ENCODE measurements at regions not wholly inside any gene's neighbourhood (a gene's known extent, or its start where the extent isn't known, plus 50 kb on each side); places are given as distances from the start of the nearest gene placed in this dataset.

DNA sequence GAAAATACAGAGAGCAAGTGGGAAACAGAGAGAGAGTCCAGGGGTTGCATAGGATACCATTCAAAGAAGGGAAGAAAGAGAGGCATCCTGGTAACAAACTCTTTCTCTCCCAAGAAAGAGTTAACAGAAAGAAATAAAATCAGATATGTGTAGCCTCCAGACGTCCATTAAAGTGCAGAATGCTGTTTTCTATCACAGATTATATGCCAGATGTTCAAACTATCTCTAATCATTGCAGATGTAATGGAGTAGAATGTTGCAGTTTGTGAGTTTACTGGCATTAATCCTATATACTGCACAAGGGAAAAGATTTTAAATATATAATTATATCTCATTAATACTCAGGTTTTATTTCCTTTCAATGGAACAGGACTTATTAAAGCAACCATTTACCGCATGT lies 369.4 kb downstream of the ZNF536 start:
- DNase-seq (ENCODE audit: low read depth): no peak

GRCh38 chr19:30739394-30739793 lies 367.2 kb downstream of the ZNF536 start:
- DNase-seq (ENCODE audit: low read depth): no peak

DNA sequence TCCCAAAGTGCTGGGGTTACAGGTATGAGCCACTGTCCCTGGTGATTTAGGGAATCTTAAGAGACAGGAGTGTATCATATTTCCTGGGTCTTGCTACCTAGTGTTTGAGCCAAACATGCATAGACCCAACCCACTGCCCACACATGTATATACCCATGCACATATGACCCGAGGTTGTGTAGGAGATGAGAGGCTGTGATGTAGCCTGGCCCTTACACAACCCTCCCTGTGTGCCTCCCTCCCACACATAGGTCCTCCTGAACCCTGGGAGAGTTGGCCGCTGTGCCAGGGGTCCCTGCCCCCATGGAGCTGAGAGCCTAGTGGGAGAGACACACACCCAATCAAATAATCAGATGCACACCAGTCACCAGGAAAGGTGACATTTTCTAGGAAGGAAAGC lies 365.9 kb downstream of the ZNF536 start:
- DNase-seq (ENCODE audit: low read depth): no peak

DNA sequence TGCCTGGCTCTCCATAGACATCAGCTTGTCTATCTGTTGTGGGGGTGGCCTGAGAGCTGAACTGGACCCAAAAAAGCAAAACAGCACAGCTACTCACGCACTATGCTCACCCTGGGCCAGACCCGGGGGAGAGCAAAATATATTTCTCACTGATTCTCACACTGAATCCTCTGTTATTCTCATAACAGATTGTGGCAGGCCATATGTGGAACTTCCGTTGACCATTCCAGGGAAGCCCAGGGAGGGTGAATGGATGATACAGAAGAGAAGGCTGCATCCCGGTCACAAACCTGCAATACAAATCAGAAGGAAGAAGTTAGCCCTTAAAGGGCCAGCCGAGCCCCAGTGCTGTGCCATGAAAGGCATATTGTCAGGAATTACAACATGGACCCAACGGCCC lies 362.5 kb downstream of the ZNF536 start:
- no peak for DNase-seq (ENCODE audit: low read depth)

DNA sequence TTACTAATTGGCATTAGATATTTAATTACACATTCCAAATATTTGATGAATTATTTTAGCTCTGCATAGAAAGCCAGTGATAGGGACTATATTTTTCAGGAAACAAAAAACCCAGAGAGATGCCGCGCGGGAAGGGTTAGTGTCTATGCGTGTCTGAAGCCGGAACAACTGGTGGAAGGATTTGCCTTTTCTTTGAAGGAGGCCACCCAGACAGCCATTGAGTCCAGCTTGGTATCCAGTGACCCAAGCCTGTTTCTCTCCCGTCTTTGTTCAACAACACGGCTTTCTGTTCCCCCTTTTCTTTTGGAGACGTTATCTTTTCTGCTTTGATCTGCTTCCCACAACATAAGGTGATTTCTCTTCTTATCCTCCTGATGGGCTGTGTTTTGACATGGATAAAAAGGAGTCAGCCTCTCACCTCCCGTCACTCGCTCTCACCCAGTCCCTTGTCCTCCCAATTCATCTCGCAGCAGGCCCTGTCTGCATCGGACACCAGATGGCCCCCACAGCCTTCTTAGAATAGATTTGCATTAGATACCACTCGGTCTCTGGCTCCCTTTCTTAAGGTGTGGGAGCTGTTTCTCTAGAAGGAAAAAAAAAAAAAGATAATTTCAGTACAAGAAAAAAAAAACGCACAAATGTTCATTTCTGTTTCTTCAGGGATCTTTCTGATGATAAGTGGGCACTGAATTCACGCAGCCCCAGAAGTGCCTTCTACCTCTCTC lies 361.8 kb downstream of the ZNF536 start:
- DNase-seq (ENCODE audit: low read depth): no peak

DNA sequence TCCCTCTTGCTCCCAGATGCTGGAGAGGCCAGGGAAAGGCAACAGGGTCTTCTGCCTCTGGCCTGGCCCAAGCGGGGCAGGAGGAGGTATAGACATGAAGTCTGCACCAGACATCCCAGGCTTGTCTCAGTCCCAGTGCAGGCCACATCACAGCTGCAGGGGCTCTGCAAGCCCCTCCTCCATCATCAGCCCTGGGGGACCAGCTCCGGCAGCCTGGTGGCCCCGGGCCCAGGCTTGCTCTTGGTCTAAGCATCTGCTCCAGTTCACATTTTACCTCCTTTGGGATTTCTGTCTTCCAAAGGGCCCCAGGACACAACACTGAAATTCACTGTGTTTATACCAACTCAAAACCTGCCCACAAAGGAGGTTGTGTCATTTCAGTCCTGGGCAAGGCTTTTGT lies 359.4 kb downstream of the ZNF536 start:
- DNase-seq (ENCODE audit: low read depth): no peak

DNA sequence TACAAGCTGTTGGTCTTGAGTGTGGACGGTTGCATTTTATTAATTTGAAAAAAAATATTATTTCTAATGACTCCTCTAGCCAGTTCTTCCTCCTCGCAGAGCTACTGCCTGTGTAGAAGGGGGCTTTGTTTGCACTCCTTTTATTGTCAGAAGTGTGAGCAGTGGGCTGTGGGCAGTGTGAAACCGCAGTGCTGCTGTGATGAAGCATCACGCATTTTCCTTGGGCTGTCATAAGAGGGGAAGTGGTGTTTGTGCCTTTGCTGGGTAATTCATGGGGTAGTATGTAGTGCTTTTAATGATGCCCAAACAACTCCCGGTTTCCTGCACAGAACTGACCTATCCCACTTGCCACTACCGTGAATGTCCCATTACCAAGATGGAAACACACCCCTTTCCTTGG lies 357.3 kb downstream of the ZNF536 start:
- DNase-seq (ENCODE audit: low read depth): no peak

DNA sequence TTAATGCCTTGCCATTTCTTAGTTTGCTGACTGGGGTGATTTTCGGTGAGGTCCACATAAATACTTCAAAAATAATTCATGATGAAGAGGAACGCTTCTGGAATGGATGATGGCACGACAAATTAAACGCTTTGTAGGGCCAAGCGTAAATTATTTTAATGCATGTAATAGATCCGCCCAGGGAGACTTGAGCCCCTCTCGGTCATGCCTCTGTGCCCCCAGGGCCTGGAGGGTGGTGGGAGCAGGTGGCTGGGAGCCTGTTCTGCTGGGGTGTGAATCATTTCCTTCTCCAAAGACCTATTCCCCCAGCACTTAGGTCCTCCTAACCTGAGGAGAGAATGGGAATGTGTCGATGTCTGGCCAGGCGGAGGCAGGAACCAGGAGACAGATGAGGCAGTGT lies 350.6 kb downstream of the ZNF536 start:
- no peak for DNase-seq (ENCODE audit: low read depth)

GRCh38 chr19:30722186-30722585 lies 350.0 kb downstream of the ZNF536 start:
- DNase-seq (ENCODE audit: low read depth): no peak

GRCh38 chr19:30719999-30720345 lies 347.8 kb downstream of the ZNF536 start:
- no peak for DNase-seq (ENCODE audit: low read depth)

DNA sequence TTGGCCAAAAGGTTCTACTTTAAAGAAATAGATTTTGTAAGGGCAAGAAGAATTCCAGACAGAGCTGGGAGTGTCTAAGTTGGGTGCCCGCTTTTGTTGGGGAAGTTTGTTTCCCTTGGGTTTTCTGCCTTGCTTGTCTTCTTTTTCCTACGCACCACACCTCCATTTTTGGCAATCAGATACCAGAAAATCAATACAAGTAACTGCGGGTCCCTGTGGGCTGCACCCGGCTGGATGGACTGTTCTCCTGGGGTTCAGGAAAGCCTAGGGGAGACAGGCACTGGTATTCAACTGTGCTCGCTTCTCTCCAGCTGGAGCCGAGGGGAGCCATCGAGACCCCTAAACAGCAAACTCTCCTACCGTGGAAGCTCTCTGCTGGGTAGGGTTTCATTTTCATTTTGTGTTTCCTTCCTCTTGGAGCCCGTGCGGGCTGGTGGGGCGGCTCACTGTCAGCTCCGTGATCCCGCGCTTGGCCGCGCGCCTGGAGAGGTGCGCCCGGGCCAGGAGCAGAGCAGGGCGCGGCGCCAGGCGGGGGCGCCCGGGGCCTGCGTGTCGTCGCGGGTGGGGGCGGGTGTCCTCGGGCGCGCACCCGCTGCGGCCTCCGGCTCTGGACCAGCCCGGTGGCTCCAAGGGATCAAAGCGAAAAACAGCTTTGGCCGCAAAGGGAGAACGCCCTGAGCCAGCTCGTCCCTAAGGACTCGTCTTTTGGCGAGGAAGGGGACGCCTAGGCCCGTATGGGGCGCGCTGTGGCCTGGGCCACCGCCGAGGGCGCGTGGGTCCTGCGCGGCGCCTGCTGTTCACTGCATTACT lies 347.2 kb downstream of the ZNF536 start:
- DNase-seq (ENCODE audit: low read depth): no peak

DNA sequence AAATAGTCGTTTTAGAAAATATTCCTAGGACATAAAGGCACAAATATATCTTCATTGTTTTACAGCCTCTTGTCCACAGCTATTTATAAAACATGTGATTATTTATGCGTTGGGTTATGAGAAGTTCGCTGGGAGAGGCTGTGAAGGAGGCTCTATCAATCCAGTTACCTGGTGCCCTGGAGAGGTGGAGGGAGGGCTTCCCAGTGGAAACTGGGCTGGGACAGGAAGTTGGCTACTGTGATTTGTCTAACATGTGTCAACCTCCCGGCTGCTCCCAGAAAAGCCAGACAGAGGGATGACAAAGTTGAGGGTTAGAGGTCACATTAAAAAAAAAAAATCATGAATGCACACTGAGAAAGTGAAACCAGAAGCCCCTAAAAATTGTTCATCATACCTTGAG lies 346.5 kb downstream of the ZNF536 start:
- DNase-seq (ENCODE audit: low read depth): no peak

GRCh38 chr19:30718014-30718413 lies 345.8 kb downstream of the ZNF536 start:
- no peak for DNase-seq (ENCODE audit: low read depth)

GRCh38 chr19:30717381-30717780 lies 345.2 kb downstream of the ZNF536 start:
- no peak for DNase-seq (ENCODE audit: low read depth)

- DNase-seq (ENCODE audit: low read depth): no peak
Observed at GRCh38 chr19:30712431-30713337, 340.5 kb downstream of the ZNF536 start.

GRCh38 chr19:30711826-30712225 lies 339.6 kb downstream of the ZNF536 start:
- no peak for DNase-seq (ENCODE audit: low read depth)

GRCh38 chr19:30711296-30711695 lies 339.1 kb downstream of the ZNF536 start:
- DNase-seq (ENCODE audit: low read depth): no peak

GRCh38 chr19:30710721-30711120 lies 338.5 kb downstream of the ZNF536 start:
- DNase-seq (ENCODE audit: low read depth): no peak

DNA sequence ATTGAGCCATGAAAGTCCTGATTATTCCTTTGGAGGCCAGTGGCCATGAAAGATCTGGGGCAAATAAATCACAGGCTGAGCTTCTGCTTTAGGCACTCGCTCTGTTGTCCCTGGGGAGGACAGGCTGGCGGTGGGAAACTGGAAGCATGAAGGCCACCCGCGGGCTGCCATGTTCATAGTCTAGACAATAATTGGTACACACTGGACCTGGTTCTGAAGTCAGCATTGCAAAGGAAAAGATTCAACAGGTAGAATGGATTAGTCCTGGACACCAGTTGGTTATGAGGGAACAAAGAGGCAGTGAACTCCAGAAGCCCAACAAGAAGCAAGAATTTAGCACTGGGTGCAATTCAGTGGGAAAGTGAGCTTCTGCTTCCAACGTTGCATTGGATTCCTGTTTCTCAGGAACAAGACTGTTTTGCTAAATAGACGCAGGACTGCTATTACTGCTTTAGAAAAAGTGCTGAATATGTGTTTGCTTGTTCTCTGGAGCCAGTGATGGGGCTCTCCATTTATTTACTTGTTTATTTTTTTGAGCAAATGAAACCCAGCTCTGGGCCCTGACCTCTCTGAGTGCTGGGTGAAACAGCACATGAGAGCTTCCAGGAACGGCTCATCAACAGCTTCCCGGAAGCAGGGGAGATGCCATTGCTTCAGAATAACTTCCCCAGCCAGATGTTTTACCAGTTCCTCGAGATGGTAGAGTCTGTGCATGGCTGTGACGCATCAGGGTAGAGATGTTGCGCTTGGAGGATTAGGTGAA lies 336.4 kb downstream of the ZNF536 start:
- no peak for DNase-seq (ENCODE audit: low read depth)

DNA sequence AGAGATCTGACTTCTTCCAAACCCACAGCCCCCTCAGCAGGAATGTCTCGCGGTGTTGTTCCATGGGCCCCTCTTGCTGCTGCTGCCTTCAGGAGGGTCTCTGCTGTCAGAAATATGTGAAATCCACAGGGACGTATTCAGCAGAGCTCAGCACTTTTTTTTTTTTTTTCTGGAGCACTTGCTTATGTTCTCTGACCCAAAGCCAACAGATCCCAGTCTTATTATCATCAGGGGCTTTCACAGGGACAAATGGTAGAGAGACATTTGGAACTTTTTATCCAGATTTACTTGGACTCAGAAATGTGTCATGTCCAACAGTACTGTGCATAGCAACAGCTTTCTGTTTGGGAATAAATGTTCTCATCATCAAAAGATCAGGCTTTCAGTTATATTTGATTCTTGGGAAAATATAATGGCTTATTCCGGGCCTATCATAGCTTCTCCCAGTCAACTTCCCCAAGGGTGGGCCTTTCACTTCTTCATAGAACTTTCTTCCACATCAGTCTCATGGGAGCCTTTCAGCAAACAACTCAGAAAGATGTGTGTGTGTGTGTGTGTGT lies 332.7 kb downstream of the ZNF536 start:
- DNase-seq (ENCODE audit: low read depth): no peak

DNA sequence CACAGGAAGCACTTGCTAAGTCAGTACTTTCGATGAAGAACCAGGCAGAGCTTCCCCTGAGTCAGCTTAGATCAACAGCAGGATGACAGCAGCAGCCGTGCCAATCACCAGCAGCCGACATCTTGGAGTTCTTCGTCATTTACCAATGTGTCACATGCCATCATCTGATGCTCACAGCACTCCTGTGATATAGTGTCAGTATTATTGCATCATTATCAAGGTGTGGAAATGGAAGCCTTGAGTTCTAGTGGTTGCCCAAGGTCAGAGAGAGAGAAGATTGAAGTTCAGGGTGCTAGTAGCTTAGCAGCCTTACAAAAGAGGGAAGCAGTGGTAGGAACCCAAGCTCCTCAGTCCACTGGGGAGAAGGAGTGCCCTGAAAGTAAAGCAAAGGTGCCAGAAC lies 331.5 kb downstream of the ZNF536 start:
- DNase-seq (ENCODE audit: low read depth): no peak

GRCh38 chr19:30701178-30701577 lies 329.0 kb downstream of the ZNF536 start:
- DNase-seq (ENCODE audit: low read depth): no peak

All from HS-27A (cell line).